ENCODE measurements at regions not wholly inside any gene's neighbourhood (a gene's known extent, or its start where the extent isn't known, plus 50 kb on each side); places are given as distances from the start of the nearest gene placed in this dataset.

DNA sequence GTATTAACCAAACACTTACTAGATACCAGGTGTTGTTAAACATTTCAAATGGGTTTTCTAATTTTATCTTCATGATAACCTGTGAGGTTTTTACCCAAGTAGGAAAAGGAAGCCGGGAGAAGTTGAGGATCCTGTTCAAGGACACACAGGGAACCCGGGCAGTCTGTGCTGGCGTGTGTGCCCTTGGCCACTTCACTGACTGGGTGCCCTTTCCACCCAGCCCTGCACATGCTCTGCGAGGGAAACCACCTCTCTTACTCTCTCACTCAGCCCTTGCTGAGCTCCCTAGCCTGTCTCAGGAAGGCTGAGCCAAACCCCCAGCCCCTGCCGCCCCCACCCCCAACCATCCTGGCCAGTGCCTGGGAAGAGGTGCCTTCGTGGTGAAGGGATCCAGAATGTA lies 51.8 kb downstream of the TEX44 start:
- DNase-seq (ENCODE audit: low read depth): no peak

DNA sequence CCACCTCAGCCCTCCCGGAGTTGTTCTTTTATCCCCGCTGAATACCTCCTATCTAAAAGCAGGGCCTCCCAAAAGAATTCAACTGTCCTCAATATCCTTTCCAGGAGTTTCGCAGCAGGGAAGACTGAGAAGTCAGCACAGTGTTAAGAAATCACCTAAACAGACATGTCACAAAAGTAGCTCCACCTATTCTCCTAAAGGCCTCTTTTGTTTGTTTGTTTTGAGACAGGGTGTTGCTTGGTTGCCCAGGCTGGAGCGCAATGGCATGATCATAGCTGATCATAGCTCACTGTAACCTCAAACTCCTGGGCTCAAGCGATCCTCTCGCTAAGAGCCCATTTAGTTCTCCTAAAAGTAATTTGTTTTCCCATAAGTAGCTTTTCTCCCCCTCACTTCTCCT lies 53.8 kb downstream of the TEX44 start:
- DNase-seq (ENCODE audit: low read depth): peak; percentile 43

GRCh38 chr2:231648579-231649174 lies 56.0 kb downstream of the TEX44 start:
- DNase-seq (ENCODE audit: low read depth): peak; percentile 43

- DNase-seq (ENCODE audit: low read depth): peak; percentile 61
Measured at GRCh38 chr2:231651561-231651960, 56.8 kb upstream of the PTMA start.

DNA sequence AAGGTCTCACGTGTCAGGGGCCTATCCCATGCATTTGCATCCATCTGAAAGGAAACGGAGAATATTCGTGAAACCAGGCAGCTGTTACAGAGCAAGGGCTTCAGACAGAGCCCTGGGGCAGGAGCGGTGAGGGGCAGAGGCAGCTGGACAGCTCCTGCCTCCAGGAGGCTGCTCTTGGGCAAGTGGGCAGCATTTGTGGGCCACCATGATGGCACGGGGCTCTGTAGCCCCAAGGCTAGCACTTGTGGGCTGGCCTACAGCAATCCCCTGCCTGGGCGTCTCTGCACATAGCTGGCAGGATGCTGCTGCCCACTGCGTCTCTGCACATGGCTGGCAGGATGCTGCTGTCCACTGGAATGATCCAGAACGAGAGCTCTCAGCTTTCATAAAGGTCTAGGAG lies 52.8 kb upstream of the PTMA start:
- no peak for DNase-seq (ENCODE audit: low read depth)

DNA sequence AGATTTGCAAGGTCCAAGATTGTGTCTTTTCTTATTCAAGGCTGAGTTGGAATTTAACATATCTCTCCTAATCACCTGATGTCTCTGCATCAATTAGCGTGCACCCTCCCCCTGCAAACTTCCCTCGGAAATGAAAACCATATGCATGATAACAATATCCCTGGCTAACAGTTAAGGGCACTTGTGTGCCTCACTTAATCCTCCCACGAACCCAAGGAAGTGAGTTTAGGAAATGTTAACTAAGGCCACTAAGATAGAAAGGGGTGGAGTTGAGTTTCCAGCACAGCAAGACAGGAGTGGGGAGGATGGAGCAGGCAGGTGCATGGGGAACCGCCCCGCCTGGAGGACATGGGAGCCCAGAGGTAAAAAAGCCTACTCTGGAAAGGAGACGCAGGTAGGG lies 52.4 kb upstream of the PTMA start:
- no peak for DNase-seq (ENCODE audit: low read depth)
